H1 (cell line): ENCODE measurements at regions not wholly inside any gene's neighbourhood (a gene's known extent, or its start where the extent isn't known, plus 50 kb on each side); places are given as distances from the start of the nearest gene placed in this dataset.

Experiments used
- CTCF ChIA-PET: fragments of 300-600 bp; sonication (Branson Sonifier 250); formaldehyde crosslinking; loops from one replicate; lab custom pipeline; 2021; ENCODE audit not compliant: partially characterized antibody; lab: Charles Lee
- POLR2A ChIA-PET: fragments of 300-600 bp; sonication (Branson Sonifier 250); formaldehyde crosslinking; loops from one replicate; lab custom pipeline; 2021; ENCODE audit warnings: inconsistent platforms; ENCODE audit not compliant: partially characterized antibody; lab: Charles Lee
- DNase-seq, 2 experiments: peaks; one replicate each; pipeline versions ENCODE4 v3.0.0 to v3.0.0-alpha.2; 2010 to 2022; ENCODE audit warnings: low spot score in 2 of 2, low read depth in 1 of 2, mixed read lengths in 1 of 2
- FAIRE-seq: peaks from 2 replicates; lab custom pipeline; 2011; peaks lifted over from hg19 to GRCh38; lab: Jason Lieb, UNC
- H2AFZ ChIP-seq: 2 replicates; pipeline ENCODE4 v1.8.1; 2012; ENCODE audit warnings: low read length, inconsistent platforms
- H2AK5ac ChIP-seq: 2 replicates; pipeline ENCODE4 v1.6.1; 2013; ENCODE audit warnings: low read depth, low read length
- H2BK120ac ChIP-seq: replicated peaks from 2 replicates; pipeline ENCODE3; 2013; ENCODE audit warnings: low read depth, low read length, inconsistent platforms
- H2BK12ac ChIP-seq: 2 replicates; pipeline ENCODE4 v1.6.1; 2013; ENCODE audit warnings: low read depth, low read length
- H2BK15ac ChIP-seq: 2 replicates; pipeline ENCODE4 v1.6.1; 2013; ENCODE audit warnings: low read length
- H2BK20ac ChIP-seq: 2 replicates; pipeline ENCODE4 v1.6.1; 2013; ENCODE audit warnings: low read length
- H2BK5ac ChIP-seq: 2 replicates; pipeline ENCODE4 v1.6.1; 2013; ENCODE audit warnings: low read depth, low read length
- H3K14ac ChIP-seq: 2 replicates; pipeline ENCODE4 v1.6.1; 2013; ENCODE audit warnings: inconsistent platforms; ENCODE audit not compliant: insufficient read length
- H3K18ac ChIP-seq: 2 replicates; pipeline ENCODE4 v1.6.1; 2013; ENCODE audit warnings: low read length; ENCODE audit errors: extremely low read depth
- H3K23ac ChIP-seq: 2 replicates; pipeline ENCODE4 v1.6.1; 2013; ENCODE audit warnings: inconsistent platforms; ENCODE audit not compliant: insufficient read length
- H3K23me2 ChIP-seq: 2 replicates; pipeline ENCODE4 v1.6.1; 2013; ENCODE audit warnings: low read depth, low read length
- H3K27ac ChIP-seq: 2 replicates; pipeline ENCODE4 v1.6.1; 2011; ENCODE audit warnings: low read depth, low read length, inconsistent platforms
- H3K27me3 ChIP-seq, 4 experiments: replicated peaks in 1 of 4; 1 replicate in 1 of 4; 2 replicates in 3 of 4; pipeline versions ENCODE4 v1.6.1 to v1.8.1; 2011 to 2013; ENCODE audit warnings: low read length in 3 of 4, mild to moderate bottlenecking in 3 of 4, inconsistent platforms in 2 of 4, mixed read lengths in 2 of 4, moderate library complexity in 1 of 4; ENCODE audit not compliant: control insufficient read depth in 3 of 4, insufficient read depth in 3 of 4; ENCODE audit errors: extremely low read depth in 1 of 4
- H3K36me3 ChIP-seq, 4 experiments: 2 replicates each; pipeline versions ENCODE4 v1.6.1 to v1.8.1; 2011 to 2013; ENCODE audit warnings: mild to moderate bottlenecking in 4 of 4, low read length in 3 of 4, moderate library complexity in 2 of 4, control low read depth in 1 of 4, inconsistent platforms in 1 of 4; ENCODE audit not compliant: insufficient read depth in 4 of 4, control insufficient read depth in 2 of 4
- H3K4ac ChIP-seq: replicated peaks from 2 replicates; pipeline ENCODE3; 2013; ENCODE audit warnings: low read length, low read depth, mixed read lengths, inconsistent platforms; ENCODE audit not compliant: insufficient read length
- H3K4me1 ChIP-seq, 4 experiments: replicated peaks in 1 of 4; 1 replicate in 1 of 4; 2 replicates in 3 of 4; pipeline versions ENCODE4 v1.6.1 to v1.8.1; 2011 to 2013; ENCODE audit warnings: low read length in 3 of 4, inconsistent platforms in 2 of 4, mixed read lengths in 1 of 4; ENCODE audit not compliant: insufficient read depth in 4 of 4, control insufficient read depth in 3 of 4
- H3K4me2 ChIP-seq, 2 experiments: 2 replicates each; pipeline versions ENCODE4 v1.6.1 to v1.8.1; 2011 to 2013; ENCODE audit warnings: low read depth in 2 of 2, low read length in 2 of 2, control low read depth in 1 of 2, inconsistent platforms in 1 of 2, mild to moderate bottlenecking in 1 of 2; ENCODE audit not compliant: insufficient read depth in 1 of 2
- H3K4me3 ChIP-seq, 4 experiments: fragments of 200-600, 300-600 bp in 1 of 4; sonication (generic), shearing (Covaris generic), sonication (Bioruptor Twin) in 1 of 4; 2 replicates each; pipeline versions ENCODE4 v1.5.1 to v1.8.1; 2011 to 2016; ENCODE audit warnings: low read length in 4 of 4, low read depth in 3 of 4, control low read depth in 2 of 4, inconsistent platforms in 2 of 4, mild to moderate bottlenecking in 2 of 4, mixed read lengths in 1 of 4, moderate library complexity in 1 of 4; ENCODE audit not compliant: insufficient read depth in 2 of 4; ENCODE audit errors: extremely low read depth in 1 of 4
- H3K56ac ChIP-seq: replicated peaks from 2 replicates; pipeline ENCODE3; 2013; ENCODE audit warnings: low read depth, mild to moderate bottlenecking, mixed read lengths, low read length, inconsistent platforms; ENCODE audit not compliant: insufficient read length
- H3K79me1 ChIP-seq: 2 replicates; pipeline ENCODE4 v1.6.1; 2013; ENCODE audit warnings: low read depth, low read length, control low read depth
- H3K79me2 ChIP-seq, 2 experiments: 2 replicates each; pipeline versions ENCODE4 v1.6.1 to v1.8.1; 2012 to 2013; ENCODE audit warnings: low read length in 2 of 2, mild to moderate bottlenecking in 2 of 2, inconsistent platforms in 1 of 2; ENCODE audit not compliant: insufficient read depth in 2 of 2, control insufficient read depth in 1 of 2
- H3K9ac ChIP-seq, 4 experiments: replicated peaks in 1 of 4; 1 replicate in 1 of 4; 2 replicates in 3 of 4; pipeline versions ENCODE4 v1.6.1 to v1.8.1; 2011 to 2013; ENCODE audit warnings: low read depth in 3 of 4, low read length in 3 of 4, control low read depth in 2 of 4, mild to moderate bottlenecking in 2 of 4, moderate library complexity in 2 of 4, inconsistent platforms in 1 of 4; ENCODE audit errors: extremely low read depth in 1 of 4
- H3K9me3 ChIP-seq, 2 experiments: 2 replicates each; pipeline versions ENCODE4 v1.6.1 to v1.8.1; 2012 to 2013; ENCODE audit warnings: mild to moderate bottlenecking in 2 of 2, moderate library complexity in 2 of 2, control low read depth in 1 of 2, inconsistent platforms in 1 of 2, low read depth in 1 of 2, low read length in 1 of 2, mixed read lengths in 1 of 2; ENCODE audit not compliant: insufficient read depth in 2 of 2
- H4K20me1 ChIP-seq, 2 experiments: replicated peaks in 1 of 2; 2 replicates each; pipeline versions ENCODE3 to v1.8.1; 2011 to 2013; ENCODE audit warnings: inconsistent platforms in 2 of 2, low read length in 2 of 2, mild to moderate bottlenecking in 1 of 2; ENCODE audit not compliant: insufficient read depth in 2 of 2, control insufficient read depth in 1 of 2
- H4K5ac ChIP-seq: 2 replicates; pipeline ENCODE4 v1.6.1; 2013; ENCODE audit warnings: low read length, low read depth, mixed read lengths, inconsistent platforms; ENCODE audit not compliant: insufficient read length
- H4K8ac ChIP-seq: 2 replicates; pipeline ENCODE4 v1.8.0; 2013; ENCODE audit warnings: mild to moderate bottlenecking, moderate library complexity, low read length, inconsistent platforms; ENCODE audit not compliant: insufficient read depth; ENCODE audit errors: extremely low read depth
- H4K91ac ChIP-seq: replicated peaks from 2 replicates; pipeline ENCODE3; 2013; ENCODE audit warnings: low read length, mixed read lengths, inconsistent platforms; ENCODE audit not compliant: insufficient read length
- ATF3 ChIP-seq: IDR thresholded peaks from 2 replicates; pipeline ENCODE4 v1.6.1; 2011; ENCODE audit warnings: low read depth, mild to moderate bottlenecking, low read length; ENCODE audit not compliant: insufficient read depth
- CTCF ChIP-seq, 3 experiments: IDR thresholded peaks; 1 replicate in 2 of 3; 2 replicates in 1 of 3; pipeline versions ENCODE4 v1.5.1 to v1.6.1; 2011; ENCODE audit warnings: low read length in 3 of 3, mild to moderate bottlenecking in 3 of 3, inconsistent platforms in 2 of 3, low read depth in 1 of 3, moderate library complexity in 1 of 3; ENCODE audit not compliant: insufficient read depth in 1 of 3; ENCODE audit errors: control extremely low read depth in 1 of 3
- RAD21 ChIP-seq, 2 experiments: IDR thresholded peaks in 1 of 2; conservative IDR thresholded peaks in 1 of 2; 2 replicates each; pipeline ENCODE4 v1.6.1; 2011; ENCODE audit warnings: low read depth in 2 of 2, low read length in 2 of 2, improper control_type of control experiment in 1 of 2, inconsistent platforms in 1 of 2, mild to moderate bottlenecking in 1 of 2, moderate library complexity in 1 of 2
- RXRA ChIP-seq: IDR thresholded peaks from 2 replicates; pipeline ENCODE4 v1.6.1; 2011; ENCODE audit warnings: low read depth, mild to moderate bottlenecking, low read length, moderate library complexity; ENCODE audit not compliant: insufficient read depth
- SRF ChIP-seq: IDR thresholded peaks from 2 replicates; pipeline ENCODE4 v1.6.1; 2011; ENCODE audit warnings: mild to moderate bottlenecking, low read depth, low read length, moderate library complexity
- whole genome bisulfite sequencing, 2 experiments: shearing (Covaris generic) in 1 of 2; methylation state at CpG; one replicate each; pipeline versions ENCODE4 v1.1.6 to v1.1.7; 2013 to 2015; ENCODE audit warnings: low lambda C conversion rate in 2 of 2, mixed read lengths in 2 of 2, inconsistent platforms in 1 of 2, low coverage in 1 of 2, missing lambda C conversion rate in 1 of 2; ENCODE audit not compliant: insufficient replicate concordance in 2 of 2, insufficient coverage in 1 of 2, insufficient read length in 1 of 2; ENCODE audit errors: extremely low coverage in 1 of 2, missing lambda C conversion rate in 1 of 2; 5-methylcytosine and 5-hydroxymethylcytosine counted together

- Histone ChIP-seq H3K79me1 (no peaks in the 10 kb centered on the region), H2BK120ac (no peak overlapping the region)
- TF ChIP-seq ATF3: no peak
- peak; percentile 64; the same call in 1 of the 2 replicates for TF ChIP-seq SRF
- TF ChIP-seq RAD21 (IDR thresholded peaks at IDR 0.05 in 1 of 2, conservative IDR thresholded peaks at IDR 0.05 in 1 of 2; ENCODE audit: low read depth in 2 of 2, low read length in 2 of 2): peak; percentile 63 to 84
- TF ChIP-seq RXRA: no peak
- TF ChIP-seq CTCF (IDR thresholded peaks at IDR 0.05; ENCODE audit: control extremely low read depth in 1 of 3, insufficient read depth in 1 of 3, low read depth in 1 of 3, low read length in 3 of 3): peak; percentile 39 to 55 (median 54)
- TF ChIP-seq, all 59 proteins: peak for 3
- FAIRE-seq (no peak), DNase-seq (no peak)
- Histone ChIP-seq H3K23me2 (no peaks in the 10 kb centered on the region), H4K91ac (no peak overlapping the region), H3K4ac (no peak overlapping the region), H3K79me2 (no peaks in the 10 kb centered on the region), H3K4me3 (no peak overlapping the region), H3K9ac (no peak overlapping the region), H3K4me2 (no peak overlapping the region), H3K36me3 (no peaks in the 10 kb centered on the region), H3K56ac (no peak overlapping the region), H3K23ac (no peak overlapping the region), H3K9me3 (no peaks in the 10 kb centered on the region; a peak in 1 of 4 replicates), H4K20me1 (no peaks in the 10 kb centered on the region), H2AFZ (no peak overlapping the region), H3K14ac (no peak overlapping the region), H4K5ac (no peak overlapping the region), H4K8ac (no peak overlapping the region), H3K27me3 (no peaks in the 10 kb centered on the region), H2AK5ac (no peak overlapping the region), H2BK5ac (no peak overlapping the region), H2BK20ac (peak overlapping the region; percentile 38; the same call in 1 of the 2 replicates), H3K4me1 (peaks cover 0 to 6% (median 3%) of the 10 kb centered on the region in 4 experiments; a peak in 3 of 7 replicates), H2BK12ac (peak overlapping the region; percentile 77; the same call in 1 of the 2 replicates), H2BK15ac (0 out of 2 replicates have a peak overlapping the region, but pooled peaks have one; percentile 62), H3K27ac (no peak overlapping the region), H3K18ac (no peak overlapping the region)
- ChIA-PET CTCF (interaction anchor here (0.7 to 3.4 kb wide), 8 partner anchors 11 to 474 kb away, joined by 3 to 11 read pairs (median 4); no protein-coding TSS in a partner anchor), POLR2A (no interaction called here)
- 95% methylated on average over 1 of the region's 1 CpG; no CpG with 5 or more reads in 1 of the 2 experiments for WGBS, 2 experiments
These were observed 314.2 kb upstream of the POU3F1 start for GRCh38 chr1:38360807-38361206.
